22Rv1 (cell line): ENCODE measurements at regions not wholly inside any gene's neighbourhood (a gene's known extent, or its start where the extent isn't known, plus 50 kb on each side); places are given as distances from the start of the nearest gene placed in this dataset.

Experiments
- H3K27ac ChIP-seq: fragments of 450-650 bp; 2 replicates; pipeline ENCODE4 v1.5.1; 2017
- CTCF ChIP-seq: fragments of 450-650 bp; IDR thresholded peaks from 2 replicates; pipeline ENCODE4 v1.5.1; 2017; ENCODE audit warnings: mild to moderate bottlenecking
- ZFX ChIP-seq: fragments of 450-650 bp; IDR thresholded peaks from 2 replicates; pipeline ENCODE4 v1.6.1; 2017; ENCODE audit warnings: antibody characterized with exemption, borderline replicate concordance

GRCh38 chr6:77183447-77183846, 279.8 kb downstream of the HTR1B start:
- no peak for TF ChIP-seq CTCF
- no peak for TF ChIP-seq ZFX
- no peak overlapping the region for H3K27ac ChIP-seq

- no peak overlapping the region for H3K27ac ChIP-seq
- TF ChIP-seq ZFX: no peak
- TF ChIP-seq CTCF: no peak
These were observed 281.5 kb downstream of the HTR1B start for GRCh38 chr6:77181749-77182148.

- no peak for TF ChIP-seq CTCF
- no peak for TF ChIP-seq ZFX
- no peak overlapping the region for H3K27ac ChIP-seq
These were observed 283.0 kb downstream of the HTR1B start for GRCh38 chr6:77180326-77180725.

GRCh38 chr6:77178821-77179220, 284.5 kb downstream of the HTR1B start:
- no peak overlapping the region for H3K27ac ChIP-seq
- TF ChIP-seq CTCF: no peak
- no peak for TF ChIP-seq ZFX

GRCh38 chr6:77177470-77177869, 285.8 kb downstream of the HTR1B start:
- TF ChIP-seq CTCF (no peak), ZFX (no peak)
- H3K27ac ChIP-seq: no peak overlapping the region

GRCh38 chr6:77173472-77174074, 289.7 kb downstream of the HTR1B start:
- no peak overlapping the region for H3K27ac ChIP-seq
- TF ChIP-seq ZFX (no peak), CTCF (peak; percentile 35)

- TF ChIP-seq CTCF (no peak), ZFX (no peak)
- H3K27ac ChIP-seq: no peak overlapping the region
These were observed 290.7 kb downstream of the HTR1B start for GRCh38 chr6:77172578-77172977.
